ENCODE measurements at regions not wholly inside any gene's neighbourhood (a gene's known extent, or its start where the extent isn't known, plus 50 kb on each side); places are given as distances from the start of the nearest gene placed in this dataset.
"Not testable (repeated sequence)": the region's sequence is repeated elsewhere in the genome, so short reads cannot be mapped to it uniquely, and the experiment has no call there.

- in situ Hi-C loops (cut with HindIII; ENCODE audit: low sequenced_read_pairs), result no loop called here
Measured at GRCh38 chr1:193927550-193927949, 741.1 kb upstream of the B3GALT2 start.

GRCh38 chr1:193926956-193927355 lies 740.5 kb upstream of the B3GALT2 start:
- in situ Hi-C loops (cut with HindIII; ENCODE audit: low sequenced_read_pairs), result no loop called here

DNA sequence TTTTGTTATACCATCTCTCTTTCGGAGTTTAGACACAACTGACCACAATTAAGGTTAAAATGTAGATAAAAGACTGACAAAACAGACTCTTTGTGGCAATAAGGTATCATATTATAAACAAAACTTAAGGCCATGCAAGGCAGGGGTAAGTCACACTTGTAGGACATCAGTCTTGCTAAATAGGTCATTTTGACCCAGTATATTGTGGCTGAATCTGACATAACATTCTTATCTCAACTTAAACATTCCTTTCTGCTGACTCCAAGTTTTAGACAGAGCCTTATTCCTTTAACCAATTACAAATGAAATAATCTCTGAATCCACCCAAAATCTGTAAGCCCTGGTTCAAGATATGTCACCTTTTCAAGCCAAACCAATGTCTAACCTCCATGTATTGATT lies 733.4 kb upstream of the B3GALT2 start:
- in situ Hi-C loops (cut with HindIII; ENCODE audit: low sequenced_read_pairs), result no loop called here

DNA sequence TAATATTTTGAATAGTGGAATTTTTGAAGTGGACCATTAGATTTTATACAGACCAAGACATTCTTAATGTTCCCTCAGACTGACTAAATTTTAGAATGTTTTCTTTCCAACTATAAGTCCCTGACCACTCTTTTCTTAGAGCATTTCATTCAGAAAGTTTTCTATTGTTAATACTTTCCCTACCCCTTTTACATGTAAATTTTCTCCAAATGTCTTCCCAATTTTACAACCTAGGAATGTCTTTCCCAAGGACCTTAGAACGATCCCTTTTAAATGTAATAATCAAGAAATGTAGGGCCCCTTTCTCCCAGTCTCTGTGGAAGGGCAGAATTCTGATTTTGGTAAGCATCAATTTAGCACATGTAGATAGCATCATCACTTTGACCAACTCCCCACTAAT lies 730.0 kb upstream of the B3GALT2 start:
- in situ Hi-C loops (cut with HindIII; ENCODE audit: low sequenced_read_pairs), result no loop called here

GRCh38 chr1:193914871-193915270 lies 728.5 kb upstream of the B3GALT2 start:
- in situ Hi-C loops (cut with HindIII; ENCODE audit: low sequenced_read_pairs), result no loop called here

DNA sequence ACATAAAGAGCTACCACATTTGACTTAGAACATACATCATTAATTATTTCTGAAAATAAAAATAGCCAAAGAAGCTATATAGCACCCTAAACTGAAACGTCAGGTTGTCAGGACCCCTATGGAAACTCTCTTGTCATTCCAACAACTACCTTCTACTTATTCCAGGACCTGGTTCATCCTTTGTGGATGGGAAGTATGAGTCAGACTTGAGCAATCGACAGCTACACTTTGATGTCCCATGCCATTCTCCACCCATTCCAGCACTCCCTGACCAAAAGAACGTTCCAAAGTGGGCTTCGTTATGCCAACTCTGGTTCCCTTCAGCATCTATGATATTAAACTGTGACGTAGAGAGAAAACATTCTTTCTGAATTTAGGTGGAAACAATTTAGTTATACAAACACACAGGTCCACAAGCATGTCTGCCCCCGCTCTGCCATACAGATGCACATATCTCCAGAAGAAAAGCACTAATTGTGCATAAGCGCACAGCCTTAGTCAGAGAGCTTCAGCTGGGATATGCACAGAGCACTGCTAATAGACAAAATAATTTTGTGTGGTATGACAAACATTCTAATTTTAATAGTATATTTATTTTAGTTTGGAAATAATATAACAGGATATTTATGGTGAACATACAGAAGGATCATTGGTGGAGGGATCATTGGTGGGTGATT lies 723.1 kb upstream of the B3GALT2 start:
- in situ Hi-C loops (cut with HindIII; ENCODE audit: low sequenced_read_pairs), result no loop called here

- in situ Hi-C loops (cut with HindIII; ENCODE audit: low sequenced_read_pairs), result no loop called here
Measured at GRCh38 chr1:193905288-193906085, 719.1 kb upstream of the B3GALT2 start.

- in situ Hi-C loops (cut with HindIII; ENCODE audit: low sequenced_read_pairs), result no loop called here
Measured at GRCh38 chr1:193891788-193892187, 705.4 kb upstream of the B3GALT2 start.

GRCh38 chr1:193890935-193891334 lies 704.5 kb upstream of the B3GALT2 start:
- in situ Hi-C loops (cut with HindIII; ENCODE audit: low sequenced_read_pairs), result no loop called here

DNA sequence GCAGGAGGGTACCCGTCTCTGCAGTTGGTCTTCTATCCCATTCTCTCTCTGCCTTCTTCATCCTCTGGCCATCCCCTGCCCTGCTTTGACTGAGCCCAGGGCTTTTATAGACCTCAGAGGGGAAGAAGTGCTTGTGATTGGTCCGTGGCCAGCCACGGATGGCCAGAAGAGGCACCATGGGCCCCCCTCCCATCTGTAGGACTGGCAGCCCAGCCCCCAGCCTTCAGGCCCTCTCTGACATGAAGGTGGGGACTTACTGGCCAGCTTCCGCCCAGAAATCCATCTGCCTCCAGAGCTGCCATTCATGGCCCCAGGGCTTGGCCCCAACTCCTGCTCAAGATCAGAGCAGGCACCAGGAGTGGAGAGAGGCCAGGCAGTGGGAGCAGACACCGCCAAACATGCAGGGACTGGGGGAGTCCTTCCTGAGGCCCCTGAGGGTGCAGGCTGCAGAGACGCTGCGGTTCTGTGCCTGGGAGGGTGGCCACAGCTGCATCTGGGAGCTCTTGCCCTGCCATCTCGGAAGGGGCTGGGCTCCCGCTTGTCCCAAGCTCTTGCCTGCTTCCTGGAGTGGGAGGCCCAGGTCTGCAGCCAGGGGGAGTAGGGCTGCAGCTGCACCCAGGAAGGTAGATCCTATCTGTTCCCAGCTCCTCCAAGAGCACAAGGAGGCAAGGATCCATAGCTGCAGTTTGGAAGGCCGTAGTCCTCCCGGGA lies 698.6 kb upstream of the B3GALT2 start:
- in situ Hi-C loops (cut with HindIII; ENCODE audit: low sequenced_read_pairs), result no loop called here

DNA sequence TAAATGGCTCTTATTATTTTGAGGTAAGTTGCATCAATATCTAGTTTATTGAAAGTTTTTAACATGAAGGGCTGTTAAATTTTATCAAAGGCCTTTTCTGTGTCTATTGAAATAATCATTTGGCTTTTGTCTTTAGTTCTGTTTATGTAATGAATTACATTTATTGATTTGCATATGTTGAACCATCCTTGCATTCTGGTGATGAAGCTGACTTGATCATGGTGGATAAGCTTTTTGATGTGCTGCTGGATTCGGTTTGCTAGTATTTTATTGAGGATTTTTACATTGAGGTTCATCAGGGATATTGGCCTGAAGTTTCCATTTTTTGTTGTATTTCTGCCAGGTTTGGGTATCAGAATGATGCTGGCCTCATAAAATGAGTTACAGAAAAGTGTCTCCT lies 691.5 kb upstream of the B3GALT2 start:
- in situ Hi-C loops (cut with HindIII; ENCODE audit: low sequenced_read_pairs), result not testable (repeated sequence)

GRCh38 chr1:193868425-193868824 lies 682.0 kb upstream of the B3GALT2 start:
- in situ Hi-C loops (cut with HindIII; ENCODE audit: low sequenced_read_pairs), result no loop called here

DNA sequence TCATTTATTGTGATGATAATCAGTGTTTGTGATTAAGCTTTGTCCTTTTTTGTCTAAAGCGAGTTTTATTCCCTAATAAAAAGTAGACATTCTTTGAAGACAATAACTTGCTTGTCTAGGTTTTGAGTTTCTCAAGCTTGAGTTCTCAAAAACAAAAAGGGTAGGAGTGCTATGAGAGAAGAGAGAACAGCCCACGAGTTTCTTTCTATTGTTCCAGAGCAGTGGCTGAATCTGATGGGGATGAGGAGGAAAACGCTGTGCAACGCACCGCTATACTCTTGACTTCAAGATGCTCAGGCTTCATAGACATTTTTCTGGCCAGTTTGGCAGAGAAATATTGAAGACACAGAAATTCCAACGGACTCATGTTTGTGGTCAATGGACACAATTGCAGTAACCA lies 669.8 kb upstream of the B3GALT2 start:
- in situ Hi-C loops (cut with HindIII; ENCODE audit: low sequenced_read_pairs), result no loop called here

DNA sequence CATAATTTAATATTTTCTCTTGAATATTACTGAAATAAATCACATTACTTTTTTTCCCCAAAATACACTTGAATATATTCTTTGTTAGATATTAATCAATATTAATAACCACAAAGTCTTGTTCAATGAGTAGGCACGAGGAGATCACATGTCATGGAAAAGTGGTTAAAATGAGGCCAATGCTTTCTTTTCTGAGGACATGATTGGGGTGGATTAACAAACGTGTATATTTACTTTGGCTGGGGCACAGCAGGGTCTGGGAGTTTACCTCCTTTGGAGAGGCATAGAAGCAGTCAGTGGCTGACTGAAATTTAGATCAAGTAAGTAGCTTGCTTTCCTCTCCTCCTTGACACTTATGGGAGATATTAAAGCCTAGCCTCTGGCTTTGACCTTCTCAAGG lies 664.3 kb upstream of the B3GALT2 start:
- in situ Hi-C loops (cut with HindIII; ENCODE audit: low sequenced_read_pairs), result no loop called here

DNA sequence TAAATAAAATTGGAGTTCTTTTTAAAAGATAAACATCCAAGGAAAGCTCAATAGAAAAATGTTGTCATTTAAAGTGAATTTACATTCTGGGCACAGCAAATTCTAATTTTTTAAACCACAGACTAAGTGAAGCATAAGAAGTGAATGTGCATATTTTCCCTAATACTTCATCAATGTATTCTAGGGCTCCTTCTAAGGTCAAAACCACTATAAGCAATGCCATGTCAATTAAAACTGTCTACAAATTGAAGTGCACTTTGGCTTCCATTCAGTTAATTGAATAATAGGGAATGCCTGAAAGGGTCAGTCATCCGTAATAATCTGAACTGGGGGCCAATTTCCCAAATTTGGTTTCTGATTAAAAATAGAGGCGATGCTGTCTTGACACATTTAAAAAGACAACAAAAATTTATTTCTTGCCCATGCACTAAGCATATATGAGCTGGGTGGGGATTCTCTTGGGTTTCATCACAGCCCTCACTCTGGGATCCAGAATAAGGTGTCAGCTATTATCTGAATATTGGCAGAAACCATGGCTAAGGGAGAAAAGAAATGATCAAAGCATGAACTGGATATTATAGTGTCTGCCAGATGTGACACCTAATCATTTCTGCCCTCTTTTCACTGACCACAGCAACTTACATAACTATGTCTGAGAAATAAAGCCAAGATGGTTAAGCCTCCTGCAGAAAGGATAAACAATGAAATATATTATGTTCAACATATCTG lies 660.6 kb upstream of the B3GALT2 start:
- in situ Hi-C loops (cut with HindIII; ENCODE audit: low sequenced_read_pairs), result no loop called here

GRCh38 chr1:193846411-193846810 lies 660.0 kb upstream of the B3GALT2 start:
- in situ Hi-C loops (cut with HindIII; ENCODE audit: low sequenced_read_pairs), result no loop called here

DNA sequence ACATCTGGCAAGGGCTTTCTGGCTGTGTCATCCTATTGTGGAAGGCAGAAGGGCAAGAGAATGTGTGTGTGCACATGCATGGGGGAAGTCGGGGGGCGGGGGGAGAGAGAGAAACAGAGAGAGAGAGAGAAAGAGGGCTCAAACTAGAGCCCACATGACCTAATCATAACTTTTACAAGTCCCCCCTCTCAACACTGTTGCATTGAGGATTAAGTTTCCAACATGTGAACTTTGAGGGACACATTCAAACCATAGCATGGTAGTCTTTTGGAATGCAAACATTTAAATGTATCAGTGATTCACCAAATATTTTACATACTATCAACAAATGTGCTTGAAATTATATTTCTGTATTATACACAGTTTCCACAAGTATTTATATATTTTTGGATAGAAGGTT lies 655.4 kb upstream of the B3GALT2 start:
- in situ Hi-C loops (cut with HindIII; ENCODE audit: low sequenced_read_pairs), result no loop called here

GRCh38 chr1:193831465-193831864 lies 645.1 kb upstream of the B3GALT2 start:
- in situ Hi-C loops (cut with HindIII; ENCODE audit: low sequenced_read_pairs), result no loop called here

- in situ Hi-C loops (cut with HindIII; ENCODE audit: low sequenced_read_pairs), result no loop called here
Measured at GRCh38 chr1:193827516-193827915, 641.1 kb upstream of the B3GALT2 start.

GRCh38 chr1:193819376-193819775 lies 633.0 kb upstream of the B3GALT2 start:
- in situ Hi-C loops (cut with HindIII; ENCODE audit: low sequenced_read_pairs), result no loop called here

DNA sequence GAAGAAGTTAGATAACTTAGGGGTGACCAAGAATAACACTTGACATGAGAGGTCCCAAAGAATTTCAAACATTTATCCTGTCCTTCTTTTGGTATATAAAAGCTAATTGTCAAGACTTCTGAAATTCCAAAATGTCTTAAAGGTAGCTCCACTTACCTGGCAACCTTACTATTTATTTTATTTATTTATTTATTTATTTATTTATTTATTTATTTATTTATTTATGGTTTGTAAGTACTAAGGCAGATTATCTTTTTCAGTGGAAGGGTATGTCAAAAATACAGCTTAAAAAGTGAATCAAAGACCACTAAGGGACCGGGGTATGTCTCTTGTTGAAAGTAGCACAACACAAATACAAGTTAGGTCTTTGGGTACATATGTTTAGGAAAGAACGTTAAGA lies 620.8 kb upstream of the B3GALT2 start:
- in situ Hi-C loops (cut with HindIII; ENCODE audit: low sequenced_read_pairs), result no loop called here

Measured in endothelial cell of hepatic sinusoid (primary cell).